NCI-H524 treated with DMSO at 0.1 percent for 48 hours (cell line): ENCODE measurements at regions not wholly inside any gene's neighbourhood (a gene's known extent, or its start where the extent isn't known, plus 50 kb on each side); places are given as distances from the start of the nearest gene placed in this dataset.
"Not testable (repeated sequence)": the region's sequence is repeated elsewhere in the genome, so short reads cannot be mapped to it uniquely, and the experiment has no call there.

Experiments used
- DNase-seq: peaks from one replicate; lab custom pipeline; 2025; lab: John Stamatoyannopoulos, UW

DNA sequence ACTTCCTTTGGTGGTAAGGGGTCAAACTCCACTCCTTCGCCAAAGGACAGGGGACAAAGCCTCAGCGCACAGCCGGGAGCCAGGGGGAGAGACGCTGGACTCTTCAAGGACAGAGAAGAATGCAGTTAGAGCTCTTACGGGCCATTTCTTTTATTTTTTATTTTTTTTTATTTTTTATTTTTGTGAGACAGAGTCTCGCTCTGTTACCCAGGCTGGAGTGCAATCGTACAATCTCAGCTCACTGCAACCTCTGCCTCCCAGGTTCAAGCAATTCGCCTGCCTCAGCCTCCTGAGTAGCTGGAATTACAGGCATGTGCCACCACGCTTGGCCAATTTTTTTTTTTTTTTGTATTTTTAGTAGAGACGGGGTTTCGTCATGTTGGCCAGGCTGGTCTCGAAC lies 93.2 kb upstream of the RPH3AL start, which contains the start of gene RFLNB:
Gene RFLNB, minus strand, starts transcription at position 101 of the 400 bp plus-strand sequence.
- not testable (repeated sequence) for DNase-seq

DNA sequence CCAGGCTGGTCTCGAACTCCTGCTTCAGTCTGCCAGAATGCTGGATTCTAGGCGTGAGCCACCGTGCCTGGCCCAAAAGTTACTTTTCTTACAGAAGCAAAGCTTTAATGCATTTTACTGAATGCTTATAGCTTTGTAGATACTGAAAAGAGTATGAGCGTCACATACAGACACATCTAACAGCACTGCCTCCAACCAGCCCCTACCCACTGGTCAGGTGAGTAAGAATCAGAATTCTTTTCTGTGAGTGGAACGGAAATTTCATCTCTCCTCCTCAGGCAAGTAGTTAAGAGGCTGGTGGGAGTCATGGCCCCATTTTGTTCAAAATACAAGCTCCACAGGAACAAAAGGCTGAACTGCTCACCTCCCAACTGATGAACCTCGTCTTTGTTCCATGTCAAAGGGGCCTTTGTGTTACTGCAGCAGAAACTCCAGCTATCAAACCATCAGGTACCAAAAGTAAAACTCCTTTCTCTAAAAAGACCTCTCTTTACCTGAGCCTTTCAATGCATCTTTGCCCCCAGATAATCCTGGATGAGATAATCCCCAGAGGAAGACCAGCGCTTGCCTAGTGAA lies 92.4 kb upstream of the RPH3AL start:
- no peak for DNase-seq

DNA sequence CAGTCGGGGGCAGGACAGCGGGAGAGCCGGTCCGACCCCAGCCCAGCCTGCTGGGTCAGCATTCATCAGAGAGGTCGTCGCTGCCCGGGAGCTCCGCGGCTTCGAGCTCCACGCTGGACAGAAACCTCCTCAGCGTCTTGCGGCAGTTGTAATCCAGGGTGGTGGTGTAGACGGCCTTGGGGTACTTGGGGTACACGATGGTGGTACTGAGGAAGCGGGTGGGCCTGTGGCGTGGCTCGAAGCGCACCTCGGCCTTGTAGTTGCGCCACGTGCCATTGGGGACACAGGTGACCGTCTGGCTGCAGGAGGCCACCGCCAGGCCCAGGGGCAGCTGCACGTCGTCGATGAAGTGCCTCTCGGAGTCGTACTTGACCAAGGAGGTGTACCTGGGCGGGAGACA lies 90.5 kb upstream of the RPH3AL start:
- no peak for DNase-seq

DNA sequence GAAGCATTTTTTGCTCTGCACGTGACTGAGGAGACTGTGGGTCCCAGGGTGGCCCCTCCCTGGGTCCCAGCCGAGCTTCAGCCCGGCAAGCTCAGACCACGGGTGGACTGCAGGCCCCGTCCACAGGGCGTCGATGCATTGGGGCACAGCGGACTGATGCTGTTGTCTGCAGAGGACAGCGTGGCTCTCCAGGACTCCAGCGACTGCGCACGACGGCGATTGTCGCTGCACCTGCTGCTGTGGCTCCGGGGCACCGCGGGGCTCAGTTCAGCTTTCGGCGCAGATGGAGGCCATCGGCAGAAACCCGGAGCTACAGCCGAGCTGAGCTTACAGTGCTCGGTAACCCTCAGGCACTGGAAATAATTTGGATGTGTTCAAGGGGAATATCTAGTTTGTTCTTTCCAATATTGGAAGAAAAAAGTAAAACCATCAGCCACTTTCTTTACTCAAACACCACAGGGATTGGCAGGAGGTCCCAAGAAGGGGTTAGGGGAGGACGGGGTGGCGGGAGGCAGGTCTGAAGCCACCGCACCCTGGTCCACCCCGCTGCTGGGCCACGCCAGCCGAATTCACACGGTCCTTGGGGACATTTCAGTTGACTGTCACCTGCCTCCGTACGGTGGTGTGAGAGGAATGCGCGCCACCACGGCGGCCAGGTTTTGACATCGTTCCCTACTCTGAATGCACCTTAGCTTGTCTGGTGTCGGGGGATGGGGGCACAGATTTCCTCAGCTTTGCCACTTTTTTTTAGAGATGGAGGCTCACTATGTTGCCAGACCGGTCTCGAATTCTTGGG lies 88.7 kb upstream of the RPH3AL start:
- DNase-seq, result no peak

DNA sequence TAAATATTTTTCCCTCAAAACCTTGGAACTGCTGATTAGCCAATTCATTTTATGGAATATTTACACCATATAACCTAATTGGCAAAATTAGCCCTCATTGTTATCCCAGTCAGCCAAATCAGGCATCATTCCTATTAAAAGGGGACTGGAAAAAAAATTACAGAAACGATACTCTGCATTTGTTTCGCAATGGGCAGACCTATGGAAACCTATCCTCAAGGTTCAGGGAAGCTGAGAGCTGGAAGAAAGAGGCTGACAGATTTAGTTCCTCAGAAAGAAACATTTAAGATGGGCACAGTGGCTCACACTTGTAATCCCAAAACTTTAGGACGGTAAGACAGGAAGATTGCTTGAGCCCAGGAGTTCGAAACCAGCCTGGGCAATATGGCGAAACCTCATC lies 85.6 kb upstream of the RPH3AL start:
- DNase-seq, result no peak

DNA sequence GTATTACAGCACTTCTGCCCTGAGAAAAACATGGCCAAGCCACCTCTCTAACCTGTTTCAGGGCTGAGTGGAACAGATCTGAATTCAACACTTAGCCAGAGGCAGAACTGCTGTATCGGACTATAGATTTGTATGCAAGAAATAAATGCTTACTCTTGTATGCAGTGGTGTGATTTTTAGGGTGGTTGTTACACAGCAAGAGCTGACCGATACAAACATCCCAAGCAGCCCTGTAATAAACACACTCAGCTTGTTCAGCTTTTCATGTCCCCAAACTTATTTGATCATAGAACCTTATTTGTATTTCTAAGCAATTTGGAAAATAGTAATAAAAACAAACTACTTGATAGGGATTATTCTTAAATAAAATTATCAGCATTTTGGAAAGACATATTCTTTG lies 84.9 kb upstream of the RPH3AL start:
- DNase-seq, result no peak

DNA sequence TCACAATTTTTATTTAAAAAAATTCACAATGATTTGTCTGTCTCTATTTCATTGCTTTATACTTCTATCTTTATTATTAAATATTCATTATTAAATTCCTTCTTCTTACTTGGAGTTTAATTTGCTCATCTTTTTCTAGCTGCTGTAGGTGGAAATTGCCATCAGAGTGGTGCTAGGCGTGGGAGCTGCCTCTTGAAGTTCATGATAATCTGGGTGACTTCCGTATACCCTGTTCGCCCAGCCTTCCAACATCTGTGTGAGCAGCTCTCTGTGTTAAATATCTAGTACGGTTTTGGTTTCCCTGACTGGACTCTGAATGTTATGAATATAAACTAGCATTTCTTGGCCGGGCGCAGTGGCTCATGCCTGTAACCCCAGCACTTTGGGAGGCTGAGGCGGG lies 84.0 kb upstream of the RPH3AL start:
- no peak for DNase-seq

DNA sequence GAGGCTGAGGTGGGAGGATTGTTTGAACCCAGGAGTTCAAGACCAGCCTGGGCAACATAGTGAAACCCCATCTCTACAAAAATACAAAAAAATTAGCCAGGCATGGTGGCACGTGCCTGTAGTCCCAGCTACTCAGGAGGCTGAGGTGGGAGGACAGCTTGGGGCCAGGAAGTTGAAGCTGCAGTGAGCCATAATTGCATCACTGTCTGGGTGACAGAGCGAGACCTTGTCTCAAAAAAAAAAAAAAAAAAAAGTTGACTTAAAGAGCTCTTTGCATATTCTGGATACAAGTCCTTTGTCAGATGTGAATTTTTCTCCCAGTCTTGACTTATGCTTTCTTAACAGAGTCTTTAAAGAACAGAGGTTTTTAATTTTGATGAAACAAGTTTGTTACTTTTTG lies 79.9 kb upstream of the RPH3AL start:
- not testable (repeated sequence) for DNase-seq

DNA sequence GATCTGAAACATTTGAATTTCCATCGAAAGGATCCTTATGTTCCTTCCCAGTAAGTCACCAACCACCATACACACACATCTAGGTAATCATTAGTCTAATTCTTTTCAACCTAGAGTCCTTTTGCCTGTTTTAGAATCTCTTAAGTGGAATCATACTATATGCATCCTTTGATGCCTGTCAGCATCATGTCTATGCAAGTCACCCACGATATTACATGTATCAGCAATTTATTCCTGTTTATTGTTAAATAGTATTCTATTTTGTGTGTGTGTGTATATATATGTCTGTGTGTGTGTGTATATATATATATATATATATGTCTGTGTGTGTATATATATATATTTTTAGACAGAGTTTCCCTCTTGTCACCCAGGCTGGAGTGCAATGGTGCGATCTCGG lies 78.9 kb upstream of the RPH3AL start:
- DNase-seq, result no peak

DNA sequence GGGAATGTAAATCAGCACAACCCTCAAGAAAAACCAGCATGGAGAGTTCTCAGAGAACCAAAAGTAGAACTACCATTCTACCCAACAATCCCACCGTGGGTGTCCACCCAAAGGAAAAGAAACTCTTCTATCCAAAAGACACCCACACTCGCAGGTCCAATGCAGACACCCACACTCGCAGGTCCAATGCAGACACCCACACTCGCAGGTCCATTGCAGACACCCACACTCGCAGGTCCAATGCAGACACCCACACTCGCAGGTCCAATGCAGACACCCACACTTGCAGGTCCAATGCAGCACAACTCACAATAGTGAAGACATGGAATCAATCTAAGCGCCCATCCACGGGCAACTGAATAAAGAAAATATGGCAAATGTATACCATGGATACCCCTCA lies 77.0 kb upstream of the RPH3AL start:
- DNase-seq, result no peak

DNA sequence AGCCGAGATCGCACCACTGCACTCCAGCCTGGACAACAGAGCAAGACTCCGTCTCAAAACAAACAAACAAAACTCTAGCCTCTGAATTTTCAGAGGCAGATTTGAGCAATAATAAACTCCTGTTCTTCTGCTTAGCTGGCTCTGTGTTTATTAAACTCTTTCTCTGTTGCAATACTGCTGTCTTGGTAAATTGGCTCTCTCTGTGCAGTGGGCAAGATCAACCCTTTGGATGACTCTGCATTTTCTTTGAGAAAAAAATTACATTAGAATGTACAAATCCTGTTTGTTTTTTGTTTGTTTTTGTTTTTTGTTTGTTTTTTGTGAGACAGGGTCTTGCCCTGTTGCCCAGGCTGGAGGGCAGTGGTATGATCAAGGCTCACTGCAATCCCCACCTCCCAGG lies 75.8 kb upstream of the RPH3AL start:
- no peak for DNase-seq

DNA sequence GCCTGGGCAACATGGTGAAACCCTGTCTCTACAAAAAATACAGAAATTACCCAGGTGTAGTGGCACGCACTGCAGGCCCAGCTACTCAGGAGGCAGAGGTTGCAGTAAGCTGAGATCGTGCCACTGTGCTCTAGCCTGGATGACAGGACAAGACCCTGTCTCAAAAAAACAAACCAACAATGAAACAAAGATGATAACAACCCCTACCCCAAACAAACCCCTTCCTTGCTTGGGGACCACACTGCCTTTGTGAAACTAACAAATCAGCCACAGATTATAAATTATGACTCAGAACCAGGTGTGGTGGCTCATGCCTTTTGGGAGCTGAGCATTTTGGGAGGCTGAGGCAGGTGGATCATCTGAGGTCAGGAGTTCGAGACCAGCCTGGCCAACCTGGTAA lies 75.3 kb upstream of the RPH3AL start:
- DNase-seq, result no peak

DNA sequence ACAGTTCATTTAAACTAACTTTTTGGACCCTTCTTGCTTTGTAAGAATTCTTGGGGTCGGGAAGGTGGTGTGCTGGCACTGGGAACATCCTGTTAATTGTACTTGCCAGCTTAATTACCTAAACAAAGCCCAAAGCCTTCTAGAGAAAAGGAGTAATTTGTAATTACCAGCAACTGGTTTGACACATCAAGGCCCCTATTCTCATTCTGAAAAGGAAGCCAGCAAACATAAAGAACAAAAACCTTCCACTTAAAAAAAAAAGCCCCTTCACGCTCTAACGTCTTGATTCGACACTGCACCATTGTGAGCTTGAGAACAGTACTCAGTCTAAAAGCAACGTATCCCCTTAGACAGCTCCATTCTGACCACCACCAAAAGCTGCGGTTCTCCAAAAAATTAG lies 74.7 kb upstream of the RPH3AL start:
- no peak for DNase-seq

DNA sequence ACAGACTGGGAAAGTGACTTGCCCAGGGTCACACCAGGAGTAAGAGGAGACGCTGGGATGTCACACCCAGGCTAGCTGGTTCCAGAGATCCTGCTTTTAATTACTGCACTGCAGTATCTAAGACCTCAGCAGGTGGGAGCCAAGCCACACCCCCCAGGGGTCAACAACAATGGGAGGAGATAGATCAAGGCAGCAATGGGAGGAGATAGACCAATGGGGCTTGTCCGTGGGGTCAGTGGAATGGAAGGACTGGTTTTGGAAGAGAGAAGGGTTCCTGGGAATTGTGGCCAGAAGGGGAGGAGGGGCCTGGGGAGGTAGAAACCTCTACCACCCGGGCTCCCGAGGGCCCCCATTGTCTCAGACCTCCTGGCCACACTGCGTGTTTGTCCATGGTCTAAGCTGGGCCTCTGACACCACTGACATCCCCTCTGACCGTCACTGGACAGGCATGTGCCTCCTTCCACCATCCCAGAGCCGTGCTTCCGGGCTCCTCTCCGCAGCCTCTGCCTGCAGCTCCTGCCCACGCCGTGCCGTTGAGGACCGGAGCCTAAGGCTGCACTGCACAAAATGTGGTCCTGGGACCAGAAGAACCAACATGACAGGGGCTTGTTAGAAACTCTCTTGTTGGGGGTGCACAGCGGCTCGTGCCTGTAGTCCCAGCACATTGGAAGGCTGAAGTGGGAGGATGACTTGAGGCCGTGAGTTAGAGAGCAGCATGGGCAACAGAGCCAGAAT lies 69.8 kb upstream of the RPH3AL start:
- DNase-seq, result no peak

DNA sequence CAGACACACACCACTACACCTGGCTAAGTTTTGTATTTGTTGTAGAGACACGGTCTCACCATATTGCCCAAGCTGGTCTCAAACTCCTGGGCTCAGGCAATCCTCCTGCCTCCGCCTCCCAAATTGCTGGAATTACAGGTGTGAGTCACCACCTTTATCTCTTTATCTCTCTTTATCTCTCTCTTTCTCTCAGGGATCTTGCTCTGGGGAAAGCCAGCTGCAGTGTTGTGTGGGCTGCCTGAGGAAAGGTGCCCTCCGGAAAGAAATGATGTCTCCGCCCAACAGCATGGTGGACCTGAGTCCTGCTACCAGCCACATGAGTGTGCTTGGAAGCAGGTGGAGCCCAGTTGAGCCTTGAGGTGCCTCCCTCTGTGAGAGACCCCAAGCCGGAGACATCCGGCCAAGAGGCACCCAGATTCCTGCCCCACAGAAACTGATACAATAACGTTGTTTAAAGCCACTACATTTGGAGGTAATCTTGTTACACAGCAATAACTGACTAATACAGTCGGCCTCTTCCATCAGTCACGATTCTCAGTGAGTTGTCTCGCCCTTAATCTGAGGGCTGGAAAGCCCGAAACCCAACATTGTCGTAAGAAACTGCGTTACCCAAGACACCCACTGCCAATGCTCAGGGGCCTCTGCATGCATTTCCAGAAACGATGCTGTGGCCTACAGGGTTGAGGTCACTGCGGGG lies 68.0 kb upstream of the RPH3AL start:
- no peak for DNase-seq

DNA sequence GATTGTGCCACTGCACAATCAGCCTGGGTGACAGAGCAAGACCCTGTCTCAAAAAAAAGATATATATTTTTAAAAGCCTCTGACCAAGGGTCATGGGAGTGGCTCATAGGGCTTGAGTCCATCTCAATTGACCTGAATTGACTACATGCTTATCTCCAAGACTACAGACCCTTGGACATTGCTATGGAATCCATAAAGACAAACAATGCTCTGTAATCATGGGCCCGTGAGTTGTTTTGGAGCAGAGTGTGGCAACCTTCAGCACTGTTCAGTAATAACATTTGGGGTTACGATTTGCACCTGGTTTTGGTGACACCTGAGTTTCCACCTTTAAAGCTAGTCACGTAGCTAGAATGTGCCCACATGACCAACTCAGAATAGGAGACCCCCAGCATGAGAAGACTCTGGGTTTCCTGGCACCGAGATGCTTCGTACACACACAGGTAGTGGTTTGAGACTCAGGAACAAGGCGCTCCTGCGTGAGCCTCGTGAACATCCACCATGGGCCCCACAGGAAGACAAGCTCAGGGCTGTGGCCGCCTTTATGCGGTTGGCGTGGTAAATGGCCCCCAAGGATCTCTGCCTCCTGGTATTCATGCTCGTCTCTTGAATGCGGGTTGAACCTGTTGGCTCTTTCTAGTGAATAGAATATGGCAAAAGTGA lies 66.6 kb upstream of the RPH3AL start:
- no peak for DNase-seq

DNA sequence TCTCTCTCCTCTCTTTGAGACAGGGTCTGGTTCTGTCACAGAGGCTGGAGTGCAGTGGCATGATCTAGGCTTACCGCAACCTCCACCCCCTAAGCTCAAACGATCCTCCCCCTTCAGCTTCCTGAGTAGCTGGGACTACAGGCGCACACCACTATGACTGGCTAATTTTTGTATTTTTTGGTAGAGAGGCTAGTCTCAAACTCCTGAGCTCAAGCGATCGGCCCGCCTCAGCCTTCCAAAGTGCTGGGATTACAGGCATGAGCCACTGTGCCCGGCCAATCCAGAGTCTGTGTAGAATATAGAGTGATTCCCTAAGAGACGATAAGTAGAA lies 65.8 kb upstream of the RPH3AL start:
- DNase-seq, result no peak

DNA sequence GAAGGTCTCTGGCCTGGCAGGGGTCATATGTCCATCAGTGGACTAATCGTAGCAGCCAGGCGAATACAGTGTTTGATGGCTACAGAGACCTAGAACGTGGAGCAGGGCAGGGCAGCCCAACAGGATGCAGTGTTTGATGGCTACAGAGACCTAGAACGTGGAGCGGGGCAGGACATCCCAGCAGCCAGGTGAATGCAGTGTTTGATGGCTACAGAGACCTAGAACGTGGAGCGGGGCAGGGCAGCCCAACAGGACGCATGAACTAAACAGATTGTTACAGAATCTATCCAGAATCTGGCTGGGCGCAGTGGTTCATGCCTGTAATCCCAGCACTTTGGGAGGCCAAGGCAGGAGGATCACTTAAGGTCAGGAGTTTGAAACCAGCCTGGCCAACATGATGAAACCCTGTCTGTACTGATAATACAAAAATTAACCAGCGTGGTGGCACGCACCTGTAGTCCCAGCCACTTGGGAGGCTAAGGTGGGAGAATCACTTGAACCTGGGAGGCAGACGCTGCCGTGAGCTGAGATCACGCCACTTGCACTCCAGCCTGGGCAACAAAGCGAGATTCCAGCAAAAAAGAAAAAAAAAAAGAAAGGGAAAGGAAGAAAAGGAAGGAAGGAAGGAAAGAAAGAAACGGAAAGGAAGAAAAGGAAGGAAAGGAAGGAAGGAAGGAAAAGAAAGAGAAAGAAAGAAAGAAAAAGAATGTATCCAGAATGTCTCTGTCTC lies 65.2 kb upstream of the RPH3AL start:
- no peak for DNase-seq

DNA sequence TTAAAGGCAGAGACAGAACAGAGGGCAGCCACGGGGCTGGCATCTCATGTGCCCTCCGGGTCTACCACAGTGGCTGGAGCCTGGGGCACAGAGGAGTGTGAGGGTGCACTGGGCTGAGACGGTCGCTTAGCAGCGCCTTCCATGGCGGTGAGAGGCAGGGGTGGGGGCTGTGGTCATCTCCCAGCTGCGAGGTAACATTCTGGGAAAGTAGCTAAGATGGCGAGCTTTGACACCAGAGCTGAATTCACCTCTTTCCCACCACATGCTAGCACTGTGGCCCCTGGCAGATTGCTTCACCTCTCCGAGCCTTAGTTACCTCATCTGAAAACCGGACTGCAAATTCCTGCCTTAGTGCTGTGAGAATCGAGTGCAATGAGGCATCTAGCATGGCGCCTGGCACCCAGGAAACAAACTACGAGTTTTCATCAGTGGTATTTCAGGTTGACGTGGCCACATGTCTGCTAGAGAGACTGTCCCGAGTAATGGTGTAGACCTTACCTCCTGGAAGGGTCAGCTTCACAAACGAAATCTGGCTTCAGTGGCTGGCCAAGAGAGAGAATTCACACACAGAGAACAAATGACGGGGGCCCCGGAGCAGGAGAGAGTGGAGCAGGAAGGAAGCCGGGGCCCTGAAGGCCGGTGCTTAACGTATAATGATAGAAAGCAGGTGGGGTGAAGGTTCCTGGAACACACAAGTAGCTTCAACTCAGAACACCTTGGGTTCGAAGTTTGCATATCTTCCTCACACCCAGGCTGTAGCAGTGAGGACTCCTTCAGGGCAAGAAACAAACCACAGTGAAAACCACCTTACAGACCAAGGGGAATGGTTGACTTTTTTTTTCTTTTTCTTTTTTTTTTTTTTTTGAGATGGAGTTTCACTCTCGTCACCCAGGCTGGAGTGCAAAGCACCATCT lies 63.9 kb upstream of the RPH3AL start:
- DNase-seq, result no peak

DNA sequence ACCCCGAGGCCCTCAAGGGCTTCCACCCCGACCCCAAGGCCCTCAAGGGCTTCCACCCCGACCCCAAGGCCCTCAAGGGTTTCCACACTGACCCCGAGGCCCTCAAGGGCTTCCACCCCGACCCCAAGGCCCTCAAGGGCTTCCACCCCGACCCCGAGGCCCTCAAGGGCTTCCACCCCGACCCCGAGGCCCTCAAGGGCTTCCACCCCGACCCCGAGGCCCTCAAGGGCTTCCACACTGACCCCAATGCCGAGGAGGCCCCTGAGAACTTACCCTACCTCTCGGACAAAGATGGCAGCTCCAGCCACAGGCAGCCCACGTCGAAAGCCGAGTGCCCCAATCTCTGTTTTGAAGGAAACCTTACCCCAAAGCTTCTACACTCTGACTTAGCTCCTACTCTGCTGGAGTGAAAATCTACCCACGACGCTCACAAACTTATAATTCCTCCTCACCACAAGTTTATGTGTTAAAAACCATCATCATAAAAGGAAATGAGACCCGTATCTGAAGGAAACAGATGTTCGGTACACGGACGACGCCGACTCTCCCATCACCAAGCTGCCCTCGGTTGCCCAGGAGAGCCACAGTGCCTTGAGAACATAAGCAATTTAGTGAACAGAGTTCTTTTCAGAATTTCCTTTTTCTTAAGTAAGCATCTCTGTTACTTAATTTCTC lies 61.2 kb upstream of the RPH3AL start:
- DNase-seq, result no peak
